ENCODE measurements at regions not wholly inside any gene's neighbourhood (a gene's known extent, or its start where the extent isn't known, plus 50 kb on each side); places are given as distances from the start of the nearest gene placed in this dataset.

DNA sequence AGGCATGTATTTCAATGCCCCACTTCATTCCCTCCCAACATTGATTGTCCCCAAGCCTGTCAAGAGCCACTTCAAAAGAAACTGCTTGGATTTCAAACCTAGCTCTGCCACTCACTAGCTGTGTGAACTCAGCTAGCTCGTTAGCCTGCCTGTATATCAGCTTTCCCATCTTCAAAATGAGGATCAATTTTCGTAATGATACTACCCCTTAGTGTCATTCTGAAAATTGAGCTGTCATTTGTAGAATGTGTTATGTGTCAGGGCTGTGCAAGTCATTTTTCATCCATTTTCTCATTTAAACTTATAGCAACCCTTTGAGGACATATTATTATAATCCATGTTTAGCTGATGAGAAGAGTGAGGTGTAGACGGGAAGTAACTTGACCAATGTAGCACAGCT lies 88.6 kb downstream of the TRIM42 start:
- TF ChIP-seq EZH2 (IDR thresholded peaks at IDR 0.05) (no peak), POLR2AphosphoS5 (IDR thresholded peaks at IDR 0.05; ENCODE audit: borderline replicate concordance, low read depth, low read length) (no peak), FOXP2 (optimal IDR thresholded peaks at IDR 0.05; ENCODE audit: control extremely low read depth, extremely low read length, insufficient read depth) (no peak)
